Kidney (tissue), 13 donors: ENCODE measurements at regions not wholly inside any gene's neighbourhood (a gene's known extent, or its start where the extent isn't known, plus 50 kb on each side); places are given as distances from the start of the nearest gene placed in this dataset.
A peak's percentile ranks its signal among the peaks of the same experiment; 100 is the strongest.

Experiments
- DNase-seq, 5 donors: peaks; one replicate each; pipeline ENCODE4 v3.0.0-alpha.2; 2013 to 2020
- FAIRE-seq: peaks from 2 replicates; lab custom pipeline; 2012; peaks lifted over from hg19 to GRCh38; lab: Jason Lieb, UNC
- H3K27ac ChIP-seq, 2 donors: one replicate each; pipeline ENCODE4 v1.7.0; 2013; ENCODE audit warnings: low read depth in 2 of 2, low read length in 2 of 2, inconsistent platforms in 1 of 2
- H3K27me3 ChIP-seq: one replicate; pipeline ENCODE4 v1.7.1; 2013; ENCODE audit warnings: low read length, inconsistent platforms; ENCODE audit not compliant: control insufficient read depth, insufficient read depth
- H3K36me3 ChIP-seq, 3 donors: one replicate each; pipeline versions ENCODE4 v1.7.0 to v1.7.1; 2013; ENCODE audit warnings: low read length in 3 of 3, control low read depth in 1 of 3, inconsistent platforms in 1 of 3; ENCODE audit not compliant: insufficient read depth in 3 of 3, control insufficient read depth in 2 of 3
- H3K4me1 ChIP-seq, 3 donors: one replicate each; pipeline versions ENCODE4 v1.7.0 to v1.7.1; 2013; ENCODE audit warnings: low read length in 3 of 3, inconsistent platforms in 1 of 3, low read depth in 1 of 3; ENCODE audit not compliant: control insufficient read depth in 2 of 3, insufficient read depth in 2 of 3
- H3K4me3 ChIP-seq, 3 donors: one replicate each; pipeline versions ENCODE4 v1.7.0 to v1.8.1; 2013; ENCODE audit warnings: low read length in 3 of 3, control low read depth in 1 of 3, inconsistent platforms in 1 of 3
- H3K9ac ChIP-seq, 3 donors: one replicate each; pipeline versions ENCODE4 v1.7.0 to v1.7.1; 2013; ENCODE audit warnings: low read length in 3 of 3, control low read depth in 1 of 3, inconsistent platforms in 1 of 3
- H3K9me3 ChIP-seq, 3 donors: one replicate each; pipeline versions ENCODE4 v1.7.0 to v1.7.1; 2013; ENCODE audit warnings: low read length in 3 of 3, control low read depth in 1 of 3, inconsistent platforms in 1 of 3; ENCODE audit not compliant: control insufficient read depth in 2 of 3, insufficient read depth in 1 of 3
- intact Hi-C: fragments of 100-400 bp; cut with DNase I; formaldehyde crosslinking; loops from one replicate; pipeline ENCODE4 v1.11.1; 2022
- TF ChIP-seq, protein P1 (sequence below): IDR thresholded peaks from 3 replicates; pipeline ENCODE4 v1.5.1; 2012; ENCODE audit warnings: mild to moderate bottlenecking, moderate library complexity, borderline replicate concordance; ENCODE audit not compliant: insufficient read depth; ENCODE audit errors: extremely low read depth
- donor health status: control.
- donor health status: control.
- donor health status: control.
- donor health status: control.
- donor health status: control.
- donor health status: DM: yes; HTN: yes; CAD: no.
- donor health status: Normal renal cell carcinoma (clear cell type).

DNA sequence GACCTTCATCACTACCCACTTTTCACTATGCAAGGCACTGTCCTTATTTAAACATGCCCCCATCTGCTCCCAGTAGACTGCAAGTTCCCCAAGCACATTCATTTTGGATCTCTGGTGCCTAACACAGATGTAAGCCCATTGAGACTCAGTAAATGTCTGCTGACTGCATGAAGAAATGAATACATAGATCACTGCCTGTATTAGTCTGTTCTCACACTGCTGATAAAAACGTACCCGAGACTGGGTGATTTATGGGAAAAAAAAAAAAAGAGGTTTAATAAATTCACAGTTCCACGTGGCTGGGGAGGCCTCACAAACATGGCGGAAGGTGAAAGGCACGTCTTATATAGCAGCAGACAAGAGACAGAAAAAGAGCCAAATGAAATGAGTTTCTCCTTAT, 204.9 kb downstream of the ATG4C start:
- Histone ChIP-seq H3K27ac (no peak overlapping the region), H3K4me3 (no peak overlapping the region), H3K27me3 (no peaks in the 10 kb centered on the region), H3K9me3 (no peaks in the 10 kb centered on the region), H3K4me1 (no peaks in the 10 kb centered on the region), H3K36me3 (no peaks in the 10 kb centered on the region), H3K9ac (no peak overlapping the region)
- no peak for FAIRE-seq
- intact Hi-C loops, result no loop called here
- DNase-seq, result no peak
- TF ChIP-seq, protein P1, sequence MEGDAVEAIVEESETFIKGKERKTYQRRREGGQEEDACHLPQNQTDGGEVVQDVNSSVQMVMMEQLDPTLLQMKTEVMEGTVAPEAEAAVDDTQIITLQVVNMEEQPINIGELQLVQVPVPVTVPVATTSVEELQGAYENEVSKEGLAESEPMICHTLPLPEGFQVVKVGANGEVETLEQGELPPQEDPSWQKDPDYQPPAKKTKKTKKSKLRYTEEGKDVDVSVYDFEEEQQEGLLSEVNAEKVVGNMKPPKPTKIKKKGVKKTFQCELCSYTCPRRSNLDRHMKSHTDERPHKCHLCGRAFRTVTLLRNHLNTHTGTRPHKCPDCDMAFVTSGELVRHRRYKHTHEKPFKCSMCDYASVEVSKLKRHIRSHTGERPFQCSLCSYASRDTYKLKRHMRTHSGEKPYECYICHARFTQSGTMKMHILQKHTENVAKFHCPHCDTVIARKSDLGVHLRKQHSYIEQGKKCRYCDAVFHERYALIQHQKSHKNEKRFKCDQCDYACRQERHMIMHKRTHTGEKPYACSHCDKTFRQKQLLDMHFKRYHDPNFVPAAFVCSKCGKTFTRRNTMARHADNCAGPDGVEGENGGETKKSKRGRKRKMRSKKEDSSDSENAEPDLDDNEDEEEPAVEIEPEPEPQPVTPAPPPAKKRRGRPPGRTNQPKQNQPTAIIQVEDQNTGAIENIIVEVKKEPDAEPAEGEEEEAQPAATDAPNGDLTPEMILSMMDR, result no peak

DNA sequence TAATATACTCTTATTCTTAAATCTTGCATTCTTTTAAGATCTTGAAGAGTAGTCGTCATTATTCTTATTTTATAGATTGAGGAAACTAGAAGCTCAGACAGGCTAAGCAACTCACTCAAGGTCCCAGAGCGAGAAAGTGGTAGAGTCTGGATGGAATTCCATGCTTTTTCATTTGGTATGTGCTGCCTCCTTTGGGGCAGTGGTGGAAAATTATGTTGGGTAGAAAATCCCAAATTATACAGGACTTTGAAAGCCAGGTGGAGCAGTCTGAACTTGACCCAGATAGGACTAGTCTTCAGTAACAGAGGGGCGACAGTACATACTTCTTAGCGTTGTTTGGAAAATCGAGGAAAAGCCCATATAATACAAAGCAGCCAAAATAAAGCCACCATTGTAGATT, 205.6 kb downstream of the ATG4C start:
- intact Hi-C loops, result no loop called here
- FAIRE-seq, result no peak

DNA sequence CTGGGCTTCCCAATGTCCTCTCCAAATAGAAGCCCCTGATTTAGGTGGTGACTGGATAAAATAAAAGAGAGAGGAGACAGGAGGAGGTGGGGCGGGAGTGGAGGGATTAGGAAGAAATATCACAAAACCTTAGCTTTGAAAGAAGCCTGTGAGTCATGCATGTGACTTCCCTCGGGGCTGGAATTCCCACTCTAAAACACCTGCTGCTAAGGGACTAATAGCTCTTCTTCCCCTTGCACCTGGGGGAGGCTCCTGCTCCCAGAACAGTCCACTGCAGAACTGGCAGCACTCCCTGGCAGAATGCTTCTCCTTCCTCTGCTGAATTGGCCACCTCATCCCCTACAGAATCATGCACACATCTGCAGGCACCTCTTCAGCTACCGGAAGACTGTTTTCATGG, 207.2 kb downstream of the ATG4C start:
- Histone ChIP-seq H3K36me3 (no peaks in the 10 kb centered on the region), H3K4me1 (no peaks in the 10 kb centered on the region), H3K9me3 (no peaks in the 10 kb centered on the region), H3K4me3 (no peak overlapping the region), H3K27me3 (no peaks in the 10 kb centered on the region), H3K9ac (no peak overlapping the region), H3K27ac (no peak overlapping the region)
- TF ChIP-seq, protein P1, result no peak
- peak in 1 of 5 donors; percentile 16 for DNase-seq
- no peak for FAIRE-seq
- intact Hi-C loops, result no loop called here

More for the DNA sequence above, 205.6 kb downstream of the ATG4C start:
- Histone ChIP-seq H3K4me1 (no peaks in the 10 kb centered on the region), H3K27ac (no peak overlapping the region), H3K27me3 (no peaks in the 10 kb centered on the region), H3K9me3 (no peaks in the 10 kb centered on the region), H3K9ac (no peak overlapping the region), H3K4me3 (no peak overlapping the region), H3K36me3 (no peaks in the 10 kb centered on the region)
- no peak for DNase-seq
- TF ChIP-seq, protein P1, result peak; percentile 33

DNA sequence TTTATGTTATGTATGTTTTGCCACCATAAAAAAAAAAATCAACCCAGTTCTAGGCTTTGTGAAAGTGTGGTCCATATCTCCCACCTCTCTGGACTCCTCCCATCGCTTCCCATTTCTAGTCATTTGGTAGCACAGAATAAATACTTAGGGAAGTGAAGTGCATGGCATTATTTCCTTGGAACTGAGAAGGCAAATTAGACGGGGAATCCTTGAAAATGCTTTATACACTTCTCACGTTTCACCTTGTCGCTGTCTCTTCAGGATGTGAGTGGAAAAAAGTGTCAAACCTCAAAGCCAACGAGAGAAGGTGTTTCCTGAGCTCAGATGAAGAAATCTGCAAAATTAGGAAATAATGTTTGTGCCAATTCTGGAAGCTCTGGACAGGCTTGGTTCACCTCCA, 209.9 kb downstream of the ATG4C start:
- Histone ChIP-seq H3K27ac (no peak overlapping the region), H3K4me1 (no peaks in the 10 kb centered on the region), H3K4me3 (no peak overlapping the region), H3K36me3 (no peaks in the 10 kb centered on the region), H3K9ac (no peak overlapping the region), H3K9me3 (no peaks in the 10 kb centered on the region), H3K27me3 (peaks cover 4% of the 10 kb centered on the region)
- DNase-seq, result no peak
- TF ChIP-seq, protein P1, result no peak
- FAIRE-seq, result no peak
- intact Hi-C loops, result no loop called here
